Thyroid gland (tissue), 4 donors: ENCODE measurements at regions not wholly inside any gene's neighbourhood (a gene's known extent, or its start where the extent isn't known, plus 50 kb on each side); places are given as distances from the start of the nearest gene placed in this dataset.
"Not testable (repeated sequence)": the region's sequence is repeated elsewhere in the genome, so short reads cannot be mapped to it uniquely, and the experiment has no call there.

ENCODE experiments used
- CTCF ChIP-seq, 6 experiments: fragments of 200-600 bp in 3 of 6; fragments of 450-650 bp in 3 of 6; sonication (generic) in 3 of 6; IDR thresholded peaks; one replicate each; pipeline ENCODE4 v1.5.1; 2016 to 2019; ENCODE audit warnings: antibody characterized with exemption in 6 of 6, mild to moderate bottlenecking in 2 of 6, inconsistent platforms in 1 of 6, moderate library complexity in 1 of 6
- POLR2A ChIP-seq, 2 donors: fragments of 450-650 bp; IDR thresholded peaks; one replicate each; pipeline ENCODE4 v1.6.1; 2017; ENCODE audit warnings: antibody characterized with exemption in 2 of 2, mild to moderate bottlenecking in 2 of 2, moderate library complexity in 1 of 2

- not testable (repeated sequence) for TF ChIP-seq CTCF, POLR2A (IDR thresholded peaks at IDR 0.05)
These were observed 156.1 kb downstream of the SEPTIN7 start for GRCh38 chr7:35956988-35957387.
